ENCODE measurements at regions not wholly inside any gene's neighbourhood (a gene's known extent, or its start where the extent isn't known, plus 50 kb on each side); places are given as distances from the start of the nearest gene placed in this dataset.

- no peak for TF ChIP-seq CTCF (conservative IDR thresholded peaks at IDR 0.05)
- TF ChIP-seq ZFX (IDR thresholded peaks at IDR 0.05), result no peak
Measured at GRCh38 chr9:102032614-102033013, 294.2 kb upstream of the GRIN3A start.

Measured in C4-2B (cell line).